GM19468 (cell line): ENCODE measurements at regions not wholly inside any gene's neighbourhood (a gene's known extent, or its start where the extent isn't known, plus 50 kb on each side); places are given as distances from the start of the nearest gene placed in this dataset.
"Not testable (repeated sequence)": the region's sequence is repeated elsewhere in the genome, so short reads cannot be mapped to it uniquely, and the experiment has no call there.

Experiments
- ATAC-seq: cut with Tn5 transposase; IDR thresholded peaks from one replicate; pipeline ENCODE4 v1.9.1; 2021; ENCODE audit warnings: mild to moderate bottlenecking, moderate library complexity, moderate number of reproducible peaks; ENCODE audit not compliant: unreplicated experiment; ENCODE audit errors: extremely low read depth

GRCh38 chr2:7140306-7140705, 223.1 kb downstream of the RNF144A start:
- ATAC-seq, result no peak

DNA sequence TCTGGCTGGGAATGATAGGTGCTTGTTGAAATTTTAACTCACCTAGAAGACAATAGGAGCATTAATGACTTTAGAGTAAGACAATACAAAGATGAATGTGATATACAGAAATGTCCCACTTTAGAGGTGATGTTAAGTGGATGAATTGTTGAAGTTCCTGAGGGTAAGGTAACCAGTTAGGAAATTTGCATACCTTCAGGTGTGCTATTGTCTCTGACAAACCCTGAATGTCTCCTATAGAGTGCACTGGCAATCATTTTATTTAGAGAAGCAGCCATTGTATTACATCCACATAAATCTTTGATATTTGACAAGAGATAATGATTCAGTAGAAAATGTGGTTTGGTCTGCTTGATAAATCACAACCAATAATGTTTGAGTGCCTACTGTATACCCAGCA, 228.5 kb downstream of the RNF144A start:
- no peak for ATAC-seq

- ATAC-seq, result no peak
These were observed 228.9 kb downstream of the RNF144A start for GRCh38 chr2:7146151-7146550.

- ATAC-seq, result no peak
These were observed 237.4 kb downstream of the RNF144A start for GRCh38 chr2:7154656-7155055.

DNA sequence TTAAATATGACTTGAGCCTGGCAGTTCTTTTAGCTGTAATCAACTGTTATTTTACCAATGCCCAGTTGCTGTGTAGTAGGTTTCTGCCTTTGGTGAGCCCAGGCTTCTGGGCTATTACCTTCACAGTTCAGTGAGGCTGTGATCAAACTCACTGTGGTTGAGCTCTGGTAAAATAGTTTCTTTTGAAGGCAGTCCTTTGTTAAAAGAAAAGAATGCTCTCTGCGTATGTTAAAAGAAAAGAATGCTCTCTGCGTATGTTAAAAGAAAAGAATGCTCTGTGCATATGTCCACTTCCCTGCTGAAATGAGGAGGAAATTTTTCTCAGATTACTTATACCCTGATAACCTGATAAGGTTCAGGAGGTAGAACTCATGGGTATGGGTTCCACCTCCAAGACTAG, 244.3 kb downstream of the RNF144A start:
- ATAC-seq, result no peak

DNA sequence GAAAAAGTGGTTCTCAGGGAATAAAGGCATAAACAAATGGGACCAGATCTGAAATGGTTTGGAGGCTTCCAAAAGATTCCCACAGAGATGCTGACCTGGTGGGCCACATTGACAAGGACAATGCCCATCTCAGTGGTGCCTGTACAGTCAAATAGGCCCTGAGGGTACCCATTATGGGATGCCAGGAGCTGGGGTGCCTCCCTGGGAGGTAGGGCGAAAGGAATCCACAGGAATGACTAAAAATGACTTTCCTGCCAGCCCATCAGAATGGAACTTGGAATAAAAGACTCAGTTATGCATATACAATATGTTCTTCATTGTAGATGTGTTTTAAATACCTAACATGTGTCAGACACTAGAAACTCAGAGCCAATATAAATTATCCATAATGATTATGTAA, 248.5 kb downstream of the RNF144A start:
- no peak for ATAC-seq

- no peak for ATAC-seq
These were observed 250.7 kb downstream of the RNF144A start for GRCh38 chr2:7167801-7168411.

GRCh38 chr2:7169593-7169992, 252.4 kb downstream of the RNF144A start:
- ATAC-seq, result no peak

- not testable (repeated sequence) for ATAC-seq
These were observed 261.8 kb downstream of the RNF144A start for GRCh38 chr2:7178996-7179395.

DNA sequence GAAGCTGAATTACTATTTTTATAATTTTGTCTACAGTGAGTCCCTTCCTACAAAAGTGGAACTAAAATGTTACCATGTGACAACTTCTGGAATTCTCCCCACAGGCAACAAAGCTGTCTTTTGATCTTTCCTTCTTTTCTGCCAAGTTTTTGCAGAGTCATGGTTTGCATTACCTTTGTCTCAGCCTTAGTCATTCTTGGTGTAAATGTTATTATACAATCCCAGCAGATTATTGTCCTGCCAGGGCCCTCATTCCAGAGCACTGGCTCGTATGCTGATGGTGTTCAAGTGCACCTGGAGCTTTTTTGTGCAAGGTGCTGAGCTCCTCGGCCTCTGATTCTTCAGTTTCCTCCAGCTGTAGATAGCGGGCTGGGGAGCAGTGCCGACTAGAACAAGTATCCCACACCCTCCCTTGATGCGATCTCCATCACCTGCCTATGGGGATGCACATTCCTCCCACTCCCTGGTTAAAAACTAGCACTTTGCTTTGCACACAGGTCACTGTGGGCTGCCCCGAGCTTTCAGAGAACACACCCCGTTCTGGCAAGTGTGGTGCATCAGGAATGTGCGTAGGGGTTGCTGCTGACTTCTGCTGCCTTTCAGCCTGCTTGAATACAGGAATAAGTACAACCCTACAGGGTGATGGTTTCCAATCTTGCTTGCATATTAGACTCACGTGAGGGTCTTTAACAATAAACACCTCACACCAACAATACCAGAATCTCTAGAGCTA, 263.6 kb downstream of the RNF144A start:
- ATAC-seq, result no peak

DNA sequence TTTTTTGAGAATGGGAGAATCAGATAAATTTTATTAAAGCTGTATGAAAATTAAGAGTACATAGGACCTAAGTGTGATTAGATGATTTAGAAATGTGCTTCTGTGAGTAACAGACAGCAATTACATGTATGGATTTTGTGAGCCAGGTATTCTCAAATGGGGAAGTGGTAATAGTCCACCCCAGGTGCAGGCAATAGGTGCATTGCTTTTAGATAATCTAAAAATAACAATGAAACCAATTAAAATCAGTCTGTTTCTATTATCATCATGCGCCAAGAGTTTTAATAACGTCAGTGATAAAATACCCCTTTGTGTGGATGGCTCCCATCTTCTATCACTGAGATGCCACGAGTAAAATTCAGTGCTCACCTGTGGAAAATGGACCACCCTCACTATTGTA, 265.3 kb downstream of the RNF144A start:
- ATAC-seq, result no peak

- no peak for ATAC-seq
These were observed 271.9 kb downstream of the RNF144A start for GRCh38 chr2:7189106-7189505.

DNA sequence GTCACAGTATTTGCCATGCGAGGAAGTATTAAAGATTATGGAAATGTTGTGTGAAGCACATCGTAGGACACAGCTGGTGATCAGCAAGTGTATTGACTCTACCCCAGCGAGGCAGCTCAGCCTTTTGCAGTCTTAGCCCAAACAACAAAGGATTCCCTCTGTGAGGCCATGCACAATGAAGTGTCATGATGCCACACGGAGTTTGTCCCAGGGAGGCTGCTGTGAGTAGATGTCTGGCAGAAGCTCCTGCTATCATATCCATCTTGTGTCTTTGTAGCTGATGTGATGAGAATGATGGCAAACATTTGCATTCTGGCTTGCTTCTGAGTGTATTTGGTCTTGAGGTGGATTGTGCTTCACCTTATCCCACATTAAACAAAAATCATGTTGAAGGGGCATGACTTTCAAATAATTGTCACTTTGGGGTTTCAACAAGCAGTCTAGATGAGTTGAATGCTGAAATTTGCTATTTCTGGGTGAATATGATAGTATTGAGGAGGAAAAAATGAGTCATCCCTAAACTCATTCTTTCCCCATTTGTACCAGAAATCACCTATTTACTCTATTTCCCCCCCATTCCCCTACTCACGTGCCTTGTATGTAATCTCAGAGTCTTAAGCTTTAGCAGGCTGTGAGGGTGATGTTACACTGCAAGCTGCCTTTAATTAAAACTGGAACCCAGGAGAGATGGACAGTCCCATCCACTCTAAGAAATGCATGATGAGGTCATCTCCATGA, 273.5 kb downstream of the RNF144A start:
- no peak for ATAC-seq

DNA sequence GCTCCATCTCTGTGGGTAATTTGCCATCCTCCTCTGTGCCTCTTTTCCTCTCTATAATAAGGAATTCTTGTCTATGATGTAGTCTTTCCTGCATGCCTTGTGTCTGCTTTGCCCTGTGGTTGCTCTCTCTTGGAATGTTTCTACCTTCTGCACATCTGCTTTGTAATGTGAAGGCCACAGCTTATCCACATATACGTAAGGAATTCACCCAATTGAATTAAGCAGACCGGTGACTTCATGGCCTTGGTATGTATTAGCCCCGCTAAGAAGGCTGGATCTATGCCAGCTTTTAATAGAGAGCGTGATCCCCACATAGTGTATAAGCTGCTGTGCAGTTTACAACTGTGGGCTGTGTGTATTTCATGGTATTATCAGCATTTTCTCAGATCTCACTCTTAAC, 274.7 kb downstream of the RNF144A start:
- no peak for ATAC-seq

DNA sequence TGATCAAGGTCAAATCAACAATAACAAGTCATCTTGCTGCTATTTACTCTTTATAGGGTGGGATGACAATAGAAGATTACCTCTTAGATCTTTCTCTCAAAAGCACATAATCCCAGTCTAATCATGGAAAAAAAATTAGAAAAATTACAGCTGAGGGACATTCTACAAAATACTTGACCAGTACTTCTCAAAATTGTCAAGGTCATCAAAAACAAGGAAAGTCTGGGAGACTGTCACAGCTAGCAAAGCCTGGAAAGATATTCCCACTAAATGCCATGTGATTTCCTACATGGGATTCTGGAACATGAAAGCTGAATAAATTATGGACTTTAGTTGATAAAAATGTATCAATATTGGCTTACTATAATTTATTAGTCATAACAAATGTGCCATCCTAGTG, 276.2 kb downstream of the RNF144A start:
- ATAC-seq, result no peak

DNA sequence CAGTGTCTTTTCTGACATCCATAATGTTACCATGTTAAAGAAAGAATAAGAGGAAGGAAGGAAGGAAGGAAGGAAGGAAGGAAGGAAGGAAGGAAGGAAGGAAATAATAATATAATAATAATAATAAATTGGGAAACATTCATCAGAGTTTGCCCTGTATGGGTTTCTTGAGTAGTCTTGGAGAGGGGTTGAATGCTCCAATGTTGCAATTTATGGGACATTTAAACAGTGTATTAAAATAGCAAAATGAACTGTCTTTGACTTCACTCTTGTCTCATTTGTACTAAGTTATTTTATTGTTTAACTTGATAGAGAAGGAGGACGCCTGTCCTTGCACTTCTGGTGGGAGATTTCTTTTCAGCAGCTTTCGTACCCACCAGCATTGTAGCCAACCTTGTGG, 277.7 kb downstream of the RNF144A start:
- no peak for ATAC-seq

DNA sequence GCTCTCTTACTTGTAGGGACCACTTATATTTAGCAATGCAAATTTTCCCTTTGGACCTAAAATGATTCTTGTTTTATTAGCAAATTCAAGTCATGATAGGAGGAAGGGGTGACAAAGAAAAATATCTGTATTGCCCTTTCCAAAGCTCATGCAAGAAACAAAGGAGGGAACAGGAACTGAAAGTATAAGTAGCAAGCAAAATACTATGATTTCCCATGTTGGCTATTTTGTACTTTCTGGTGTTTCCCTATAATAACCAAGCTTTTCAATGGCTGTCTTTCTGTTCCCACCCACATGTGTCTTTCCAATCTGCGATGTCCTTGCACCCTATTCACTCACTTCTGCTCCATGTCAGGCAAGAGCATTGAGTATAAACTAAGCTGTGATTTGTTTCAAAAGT, 279.7 kb downstream of the RNF144A start:
- ATAC-seq, result no peak

- ATAC-seq, result no peak
These were observed 284.6 kb downstream of the RNF144A start for GRCh38 chr2:7201851-7202250.

DNA sequence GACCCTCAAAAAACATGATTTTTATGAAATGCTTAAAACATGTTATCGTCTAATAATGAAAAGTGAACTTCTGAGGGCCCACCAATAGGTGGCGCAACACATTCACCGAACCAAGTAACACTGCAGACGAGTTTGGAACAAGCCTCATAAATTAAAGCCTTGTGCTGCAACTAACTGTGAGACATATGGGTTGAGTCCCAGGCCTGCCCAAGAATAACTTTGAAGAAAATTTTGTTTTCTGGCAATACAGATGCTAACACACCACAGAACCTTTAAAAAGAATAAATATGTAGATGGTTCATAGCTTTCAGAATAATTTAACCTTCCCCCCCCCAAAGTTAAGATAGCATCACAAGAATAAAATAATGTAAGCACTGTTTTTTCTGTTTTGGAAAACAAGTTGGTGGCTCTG, 285.9 kb downstream of the RNF144A start:
- no peak for ATAC-seq

DNA sequence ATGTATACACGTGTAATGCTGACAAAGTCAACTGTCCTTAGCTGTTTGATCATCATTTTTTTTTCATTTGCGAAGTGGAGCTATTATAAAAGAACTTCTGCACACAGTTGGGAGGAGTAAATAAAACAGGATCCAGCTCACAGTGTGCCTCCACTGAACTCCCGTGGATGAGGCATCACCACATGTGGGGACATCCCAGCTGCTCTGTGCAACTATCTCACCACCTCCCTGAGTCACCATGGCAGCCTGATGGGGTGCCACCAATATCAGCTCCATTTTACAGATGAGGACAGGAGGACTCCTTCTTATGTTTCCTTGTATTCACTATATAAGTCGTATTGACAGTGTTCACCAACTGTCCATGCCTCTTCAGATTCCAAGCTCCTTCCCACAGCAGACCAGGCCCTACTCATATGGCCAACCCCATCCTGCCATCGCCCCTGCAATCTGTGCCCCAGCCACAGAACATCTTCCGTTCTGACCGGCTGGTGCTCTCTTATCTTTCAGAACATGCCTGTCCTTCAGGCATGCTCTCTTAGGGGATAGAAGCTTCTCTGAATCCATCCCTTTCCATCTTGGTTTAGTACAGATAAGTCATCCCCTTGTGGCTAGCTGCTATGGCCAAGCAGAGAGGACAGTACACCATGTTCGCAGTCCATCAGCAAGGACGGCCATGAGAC, 288.1 kb downstream of the RNF144A start:
- no peak for ATAC-seq
